Cardiac fibroblast (primary cell): ENCODE measurements at regions not wholly inside any gene's neighbourhood (a gene's known extent, or its start where the extent isn't known, plus 50 kb on each side); places are given as distances from the start of the nearest gene placed in this dataset.

Experiments used
- DNase-seq, 2 donors: peaks; one replicate each; pipeline versions ENCODE4 v3.0.0 to v3.0.0-alpha.2; 2010; ENCODE audit warnings: low read depth in 2 of 2
- H3K4me3 ChIP-seq, 2 donors: replicated peaks in 1 of 2; 1 replicate in 1 of 2; 2 replicates in 1 of 2; pipeline ENCODE4 v1.5.1; 2011; ENCODE audit warnings: low read depth in 2 of 2, low read length in 2 of 2, mild to moderate bottlenecking in 2 of 2, moderate library complexity in 1 of 2
- TF ChIP-seq, protein P1 (sequence below): IDR thresholded peaks from one replicate; pipeline ENCODE4 v1.5.1; 2011; ENCODE audit warnings: low read depth, mild to moderate bottlenecking, low read length, inconsistent platforms

DNA sequence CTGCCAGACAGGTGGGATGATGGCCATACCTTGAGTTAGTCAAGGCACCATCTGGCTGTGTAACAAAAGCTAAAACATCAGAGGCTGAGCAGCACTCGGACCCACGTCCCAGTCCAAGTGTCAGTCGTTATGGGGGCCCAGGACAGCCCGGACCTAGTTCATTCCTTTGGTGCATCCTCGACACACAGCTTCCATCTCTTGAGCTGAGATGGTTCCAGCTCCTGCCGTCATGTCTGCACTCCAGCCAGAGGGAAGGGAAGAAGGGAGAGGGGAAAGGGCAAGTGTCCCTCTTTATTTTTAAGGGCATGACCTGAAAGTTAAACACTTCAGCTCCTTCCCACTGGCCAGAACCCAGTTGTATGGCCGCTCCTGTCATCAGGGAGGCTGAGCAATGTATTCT lies 218.0 kb downstream of the SEC14L1 start:
- no peak overlapping the region for H3K4me3 ChIP-seq
- no peak for DNase-seq
- TF ChIP-seq, protein P1, sequence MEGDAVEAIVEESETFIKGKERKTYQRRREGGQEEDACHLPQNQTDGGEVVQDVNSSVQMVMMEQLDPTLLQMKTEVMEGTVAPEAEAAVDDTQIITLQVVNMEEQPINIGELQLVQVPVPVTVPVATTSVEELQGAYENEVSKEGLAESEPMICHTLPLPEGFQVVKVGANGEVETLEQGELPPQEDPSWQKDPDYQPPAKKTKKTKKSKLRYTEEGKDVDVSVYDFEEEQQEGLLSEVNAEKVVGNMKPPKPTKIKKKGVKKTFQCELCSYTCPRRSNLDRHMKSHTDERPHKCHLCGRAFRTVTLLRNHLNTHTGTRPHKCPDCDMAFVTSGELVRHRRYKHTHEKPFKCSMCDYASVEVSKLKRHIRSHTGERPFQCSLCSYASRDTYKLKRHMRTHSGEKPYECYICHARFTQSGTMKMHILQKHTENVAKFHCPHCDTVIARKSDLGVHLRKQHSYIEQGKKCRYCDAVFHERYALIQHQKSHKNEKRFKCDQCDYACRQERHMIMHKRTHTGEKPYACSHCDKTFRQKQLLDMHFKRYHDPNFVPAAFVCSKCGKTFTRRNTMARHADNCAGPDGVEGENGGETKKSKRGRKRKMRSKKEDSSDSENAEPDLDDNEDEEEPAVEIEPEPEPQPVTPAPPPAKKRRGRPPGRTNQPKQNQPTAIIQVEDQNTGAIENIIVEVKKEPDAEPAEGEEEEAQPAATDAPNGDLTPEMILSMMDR: no peak

DNA sequence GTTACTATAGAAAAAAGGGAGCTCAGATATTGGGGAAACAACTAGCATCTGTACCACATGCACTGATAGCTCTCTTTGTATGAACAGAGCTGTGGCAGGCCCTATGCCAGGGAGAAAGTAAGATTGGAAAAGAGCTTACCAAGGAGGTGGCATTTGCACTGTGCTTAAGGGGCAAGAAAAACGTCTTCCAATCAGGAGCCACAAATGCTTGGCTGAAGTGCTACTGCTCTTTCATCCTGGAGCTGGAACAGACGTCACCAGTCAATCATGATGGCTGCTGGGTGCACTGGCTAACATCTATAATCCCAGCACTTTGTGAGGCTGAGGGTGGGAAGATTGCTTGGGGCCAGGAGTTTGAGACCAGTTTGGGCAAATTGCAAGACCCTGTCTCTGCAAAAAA lies 218.5 kb downstream of the SEC14L1 start:
- TF ChIP-seq, protein P1: no peak
- DNase-seq: no peak
- H3K4me3 ChIP-seq: no peak overlapping the region

DNA sequence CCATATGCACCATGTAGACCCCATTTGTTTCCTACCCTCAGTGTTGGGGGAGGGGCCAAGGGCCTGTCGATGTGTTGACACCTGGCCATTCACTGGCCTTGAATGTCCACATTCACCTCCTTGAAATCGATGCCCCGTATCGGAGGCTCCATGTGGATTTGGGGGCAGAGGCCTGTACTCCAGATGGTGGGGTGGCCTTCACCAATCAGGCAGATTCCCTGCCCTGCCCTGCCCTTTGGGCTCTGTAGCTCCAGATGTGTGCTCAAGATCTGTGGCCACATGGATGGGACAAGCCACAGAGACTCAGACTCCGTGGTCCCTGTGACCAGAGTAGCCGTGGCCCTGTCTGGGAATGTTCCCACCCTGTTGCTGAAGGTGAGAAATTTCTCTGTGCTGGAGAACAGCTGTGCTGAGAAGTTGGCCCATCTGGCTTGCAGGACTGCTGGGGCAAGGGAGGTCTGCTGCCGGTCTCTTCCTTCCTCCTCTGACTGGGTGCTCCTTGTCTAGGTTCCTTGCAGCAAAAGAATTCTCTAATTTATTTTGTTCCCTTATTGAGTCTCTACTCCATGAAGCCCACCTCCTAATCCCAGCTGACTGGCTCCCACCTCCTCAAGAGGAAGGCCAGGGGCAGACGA lies 221.3 kb downstream of the SEC14L1 start:
- no peak for DNase-seq
- H3K4me3 ChIP-seq: no peak overlapping the region
- TF ChIP-seq, protein P1: no peak

DNA sequence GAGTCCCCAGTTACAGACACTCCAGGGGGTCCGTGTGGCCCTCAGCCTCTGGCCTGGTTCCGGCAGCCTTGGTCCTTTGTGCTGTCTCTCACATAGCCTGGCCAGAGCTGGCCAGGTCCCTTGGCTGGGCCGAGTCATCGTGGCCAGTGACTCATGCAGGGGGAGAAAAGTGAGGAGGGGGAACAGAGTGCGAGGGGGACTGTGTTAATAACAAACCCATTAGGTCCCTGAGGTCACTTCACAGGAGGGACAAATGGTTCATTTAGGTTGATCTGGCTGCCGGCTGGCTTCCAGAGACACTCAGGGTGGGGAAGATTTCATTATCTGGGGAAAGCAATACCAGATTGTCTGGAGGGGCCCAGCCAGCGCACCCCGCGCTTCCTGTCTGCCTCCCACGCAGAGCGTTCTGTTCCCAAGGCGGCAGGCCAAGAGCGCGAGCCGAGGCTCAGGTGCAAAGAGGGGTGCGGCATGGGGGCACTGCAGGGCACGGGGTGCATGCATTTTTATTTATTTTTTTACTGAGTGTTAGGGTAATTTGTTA lies 223.1 kb downstream of the SEC14L1 start:
- H3K4me3 ChIP-seq: no peak overlapping the region
- DNase-seq: peak; percentile 50 to 55
- TF ChIP-seq, protein P1: no peak

DNA sequence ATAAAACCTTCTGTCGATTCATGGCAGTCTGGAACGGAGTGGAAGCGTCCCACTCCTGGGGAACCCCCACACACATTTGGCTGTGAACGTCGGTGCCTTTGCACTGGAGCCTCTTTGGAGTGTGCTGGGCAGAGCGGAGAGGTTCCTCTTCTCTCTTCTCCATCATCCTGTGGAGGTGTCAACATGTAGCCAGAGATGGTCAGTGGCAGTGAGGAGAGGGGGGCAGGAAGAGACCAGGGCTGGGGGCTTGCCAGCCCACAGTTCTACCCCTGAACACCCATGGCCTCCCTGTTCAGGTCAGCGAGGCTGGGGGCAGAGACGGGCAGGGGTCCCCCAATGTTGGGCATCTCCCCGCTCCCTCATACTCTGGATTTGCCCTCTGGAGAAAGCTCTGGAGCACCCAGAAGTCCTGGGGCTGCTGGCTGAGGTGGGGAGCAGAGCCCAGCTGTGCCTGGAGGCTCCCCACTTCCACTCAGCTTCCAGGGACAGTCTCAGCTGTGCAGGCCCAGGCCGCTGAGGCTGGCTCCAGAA lies 223.7 kb downstream of the SEC14L1 start:
- no peak overlapping the region for H3K4me3 ChIP-seq
- no peak for DNase-seq
- TF ChIP-seq, protein P1: no peak

DNA sequence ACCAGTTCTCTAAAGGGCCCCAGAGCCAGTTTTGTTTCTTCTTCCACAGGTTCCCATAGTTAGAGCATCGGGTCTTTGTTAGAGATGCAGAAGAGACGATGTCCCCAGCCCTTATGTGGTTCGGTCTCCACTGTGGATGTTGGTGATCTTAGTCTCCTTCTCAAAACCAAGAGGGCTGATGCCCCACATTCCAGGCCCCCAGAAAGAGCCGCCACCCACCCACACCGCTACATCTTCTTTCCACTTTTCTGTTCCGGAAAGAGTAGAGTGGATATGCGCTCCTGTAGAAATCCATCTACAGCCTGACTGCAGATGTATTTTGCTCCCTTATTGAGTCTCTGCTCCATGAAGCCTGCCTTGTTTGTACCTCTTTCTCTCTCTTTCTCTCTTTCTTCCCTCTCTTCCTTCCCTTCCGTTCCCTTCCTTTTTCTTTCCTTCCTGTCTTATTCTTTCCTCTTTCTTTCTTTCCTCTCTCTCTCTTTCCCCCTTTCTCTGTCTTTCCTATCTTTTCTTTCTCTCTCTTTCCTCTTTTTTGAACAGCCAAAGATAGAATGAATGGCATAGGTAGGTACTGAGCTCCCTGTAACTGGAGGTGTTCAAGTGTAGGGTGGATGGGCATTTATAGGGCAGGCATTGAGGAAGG lies 224.3 kb downstream of the SEC14L1 start:
- H3K4me3 ChIP-seq: no peak overlapping the region
- DNase-seq: no peak
- TF ChIP-seq, protein P1: no peak
